DMS53 treated with DMSO at 0.1 percent for 48 hours (cell line): ENCODE measurements at regions not wholly inside any gene's neighbourhood (a gene's known extent, or its start where the extent isn't known, plus 50 kb on each side); places are given as distances from the start of the nearest gene placed in this dataset.
"Not testable (repeated sequence)": the region's sequence is repeated elsewhere in the genome, so short reads cannot be mapped to it uniquely, and the experiment has no call there.

Experiments used
- DNase-seq: peaks from one replicate; lab custom pipeline; 2025; ENCODE audit not compliant: unreplicated experiment; lab: John Stamatoyannopoulos, UW

DNA sequence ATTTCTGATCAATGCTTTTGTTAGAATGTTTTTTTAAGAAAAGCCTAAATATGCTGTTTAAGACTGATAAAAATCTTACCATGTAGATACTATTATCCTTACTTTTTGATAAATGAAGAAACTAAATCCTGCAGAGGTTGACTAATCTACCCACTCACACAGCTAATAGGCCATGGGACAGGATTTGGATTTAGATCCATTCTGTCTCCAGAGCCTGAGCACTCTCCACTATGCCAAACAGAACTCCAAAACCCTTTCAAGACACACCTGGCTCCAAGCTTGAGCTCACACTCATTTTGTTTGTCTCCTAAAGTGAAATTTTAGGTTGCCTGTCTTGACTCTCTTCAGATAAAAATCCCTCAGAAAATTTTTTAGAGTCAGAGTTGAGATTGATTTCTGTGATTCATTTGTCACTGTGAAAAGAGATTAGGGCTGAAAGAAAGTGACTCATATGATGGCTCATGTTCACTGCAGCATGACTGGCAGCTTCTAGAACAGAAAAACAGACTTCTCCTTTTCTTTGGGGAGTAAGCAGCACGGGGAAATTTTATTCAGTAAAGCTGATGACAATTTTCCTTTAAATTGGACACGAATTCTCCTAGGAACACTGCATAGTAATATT is 132.3 kb upstream of the POT1 start:
- no peak for DNase-seq

DNA sequence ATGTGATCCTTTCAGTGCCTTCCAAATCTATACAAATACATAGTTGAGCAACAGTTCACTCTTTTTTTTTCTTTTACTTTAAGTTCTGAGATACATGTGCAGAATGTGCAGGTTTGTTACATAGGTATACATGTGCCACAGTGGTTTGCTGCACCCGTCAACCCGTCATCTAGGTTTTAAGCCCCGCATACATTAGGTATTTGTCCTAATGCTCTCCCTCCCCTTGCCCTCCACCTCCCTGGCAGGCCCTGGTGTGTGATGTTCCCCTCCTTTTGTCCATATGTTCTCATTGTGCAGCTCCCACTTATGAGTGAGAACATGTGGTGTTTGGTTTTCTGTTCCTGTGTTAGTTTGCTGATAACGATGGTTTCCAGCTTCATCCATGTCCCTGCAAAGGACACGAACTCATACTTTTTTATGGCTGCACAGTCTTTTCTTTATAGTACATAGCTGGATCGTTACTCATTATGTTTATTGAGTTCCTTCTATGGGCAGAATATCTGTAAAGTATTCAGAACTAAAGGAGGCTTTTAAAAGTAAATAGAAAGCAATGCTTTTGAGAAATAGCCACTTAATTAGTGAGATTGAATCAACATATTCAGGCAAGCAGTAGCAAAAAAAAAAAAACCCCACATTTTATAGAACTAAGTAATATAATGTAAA is 131.6 kb upstream of the POT1 start:
- DNase-seq: not testable (repeated sequence)

DNA sequence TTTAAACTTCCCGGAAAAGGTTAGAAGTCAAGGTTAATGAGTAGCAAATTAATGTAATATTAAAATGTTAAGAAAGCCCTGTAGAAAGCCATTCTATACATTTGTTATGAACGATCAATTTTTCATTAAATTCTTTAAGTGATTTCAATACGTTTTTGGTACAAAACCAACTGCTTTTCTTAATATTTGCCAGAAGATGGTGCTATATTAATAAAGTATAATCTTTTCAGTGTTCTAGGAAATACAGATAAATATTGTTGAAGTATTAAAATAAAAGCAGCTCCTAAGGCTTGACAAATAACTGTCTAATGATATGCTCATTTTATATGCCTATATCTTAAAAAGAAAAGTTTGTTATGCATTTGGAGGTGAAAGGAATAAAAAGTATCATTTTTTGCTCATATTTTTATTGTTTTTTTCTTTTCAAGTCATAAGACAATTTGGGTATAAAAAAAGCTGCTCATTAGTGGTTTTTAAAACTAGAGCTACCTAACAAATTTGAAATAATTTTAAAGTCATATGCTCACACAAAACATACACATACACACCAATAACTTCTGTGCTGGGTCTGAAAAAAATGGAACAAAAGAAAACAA is 130.3 kb upstream of the POT1 start:
- DNase-seq: peak; percentile 77

DNA sequence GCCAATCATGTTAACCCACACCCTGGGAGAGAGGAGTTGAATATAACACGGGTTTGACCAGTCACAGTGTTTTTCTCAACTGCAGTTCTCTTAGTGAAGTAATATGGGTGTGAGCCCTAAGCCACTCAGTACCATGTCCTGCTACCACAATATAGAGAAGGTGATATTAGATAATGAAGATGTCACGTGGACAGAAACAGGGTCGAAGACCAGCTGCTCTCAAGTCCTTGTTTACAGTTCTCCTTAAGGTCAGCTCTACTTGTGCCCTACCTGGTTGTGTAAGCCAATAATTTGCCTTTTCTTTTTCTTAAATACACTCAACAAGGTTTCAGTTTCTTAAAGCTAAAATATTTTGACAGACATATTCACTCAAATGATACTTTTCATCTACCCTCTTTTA is 128.3 kb upstream of the POT1 start:
- peak; percentile 58 for DNase-seq

DNA sequence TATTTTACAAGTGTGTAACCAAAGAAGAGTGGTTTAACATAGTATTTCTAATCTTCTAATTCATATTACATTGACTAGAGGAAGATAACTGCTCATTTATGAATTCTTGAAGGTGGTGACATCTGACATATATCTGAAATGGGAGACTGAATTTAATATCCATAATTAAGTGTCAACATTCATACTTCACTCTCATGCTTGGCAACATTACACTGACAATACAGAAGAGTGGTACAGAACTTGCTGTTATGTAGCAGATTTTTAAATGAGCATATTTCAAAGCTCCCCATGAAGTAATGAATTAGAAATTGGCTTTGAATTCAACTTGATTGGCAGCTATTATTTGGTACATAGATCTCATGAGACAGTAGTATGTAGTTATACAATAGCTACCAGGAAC is 125.8 kb upstream of the POT1 start:
- no peak for DNase-seq

DNA sequence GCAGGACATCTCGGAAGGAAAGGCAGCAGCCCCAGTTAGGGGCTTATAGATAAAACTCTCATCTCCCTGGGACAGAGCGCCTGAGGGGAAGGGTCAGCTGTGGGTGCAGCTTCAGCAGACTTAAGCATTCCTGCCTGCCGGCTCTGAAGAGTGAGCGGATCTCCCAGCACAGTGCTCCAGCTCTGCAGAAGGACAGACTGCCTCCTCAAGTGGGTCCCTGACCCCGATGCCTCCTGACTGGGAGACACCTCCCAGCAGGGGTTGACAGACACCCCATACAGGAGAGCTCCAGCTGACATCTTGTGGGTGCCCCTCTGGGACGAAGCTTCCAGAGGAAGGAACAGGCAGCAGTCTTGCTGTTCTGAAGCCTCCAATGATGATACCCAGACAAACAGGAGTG is 117.1 kb upstream of the POT1 start:
- DNase-seq: no peak

DNA sequence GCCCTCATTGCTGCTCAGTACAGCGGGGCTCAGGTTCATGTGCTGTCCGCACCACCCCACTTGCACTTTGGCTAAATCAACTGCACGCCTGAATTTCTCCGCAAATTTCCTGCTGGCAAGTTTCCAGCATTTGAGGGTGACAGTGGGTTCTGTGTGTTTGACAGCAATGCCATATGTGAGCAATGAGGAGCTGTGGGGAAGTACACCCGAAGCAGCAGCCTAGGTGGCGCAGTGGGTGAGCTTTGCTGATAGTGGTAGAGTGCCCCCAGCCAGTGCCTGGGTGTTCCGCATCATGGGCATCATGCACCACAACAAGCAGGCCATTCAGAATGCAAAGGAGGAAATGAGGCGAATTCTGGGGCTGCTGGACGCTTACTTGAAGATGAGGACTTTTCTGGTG is 103.9 kb upstream of the POT1 start:
- DNase-seq: peak; percentile 94

DNA sequence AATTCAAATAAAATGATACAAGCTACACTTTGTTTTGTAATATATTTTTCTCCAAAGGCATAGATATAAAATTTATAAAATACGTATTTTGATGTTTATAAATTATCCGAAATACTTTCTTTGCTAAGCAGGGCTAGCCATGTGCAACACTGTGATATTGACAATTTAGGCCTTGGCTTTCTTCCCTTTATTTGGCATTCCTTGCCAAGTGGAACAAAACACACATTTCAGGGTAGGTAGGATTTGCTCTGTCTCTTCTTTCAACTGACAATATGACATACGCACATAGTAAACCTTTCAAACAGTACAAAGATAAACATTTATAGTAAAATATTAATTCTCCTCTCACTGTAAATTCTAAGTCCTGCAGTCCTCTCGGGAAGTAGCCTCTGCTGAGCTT is 103.3 kb upstream of the POT1 start:
- DNase-seq: peak; percentile 45

DNA sequence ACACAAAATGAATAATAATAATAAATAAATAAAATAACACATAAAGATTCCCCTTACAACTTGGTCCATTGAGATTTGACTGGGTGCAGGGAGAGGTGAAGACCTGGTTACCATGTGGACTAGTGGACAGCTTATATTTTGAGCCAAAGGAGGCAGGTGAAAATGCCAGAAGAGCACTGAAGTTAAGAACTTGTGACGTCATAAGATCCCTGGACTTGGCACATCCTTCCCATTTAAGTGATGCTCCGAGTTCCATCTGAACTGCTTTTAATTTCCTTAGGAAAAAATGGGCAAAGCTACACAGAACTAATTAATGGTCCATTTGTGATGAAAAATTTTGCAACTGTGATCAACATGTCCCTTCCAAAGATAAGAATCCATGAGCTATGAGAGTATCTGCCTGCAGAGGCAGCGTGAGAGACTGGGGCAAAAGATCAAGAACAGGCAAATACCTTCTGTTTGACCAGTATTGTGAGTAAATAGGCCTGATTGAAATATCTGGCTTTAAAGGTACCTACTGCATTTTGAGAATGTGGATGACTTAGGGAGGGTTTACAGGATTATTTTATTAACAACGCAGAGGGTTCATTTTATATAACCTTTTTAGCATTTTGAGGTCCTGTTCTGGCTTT is 101.2 kb upstream of the POT1 start:
- no peak for DNase-seq

DNA sequence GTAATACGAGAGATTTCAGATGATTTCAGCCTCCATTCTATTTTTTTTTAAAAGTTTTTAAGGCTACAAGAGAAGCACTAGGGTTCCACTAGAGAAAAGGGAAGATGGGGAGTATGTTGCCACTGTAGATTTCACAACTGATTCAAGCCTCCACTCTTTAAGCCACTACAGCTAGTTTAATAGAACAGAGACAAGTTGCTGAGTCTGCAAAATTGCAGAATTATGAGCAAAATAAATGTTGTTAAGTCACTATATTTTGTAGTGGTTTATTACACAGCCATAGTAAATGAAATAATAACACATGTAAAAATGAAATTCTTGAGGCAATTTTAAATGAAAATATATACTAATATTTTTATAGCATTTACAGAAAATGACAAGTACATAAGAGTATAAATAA is 96.0 kb upstream of the POT1 start:
- DNase-seq: no peak

DNA sequence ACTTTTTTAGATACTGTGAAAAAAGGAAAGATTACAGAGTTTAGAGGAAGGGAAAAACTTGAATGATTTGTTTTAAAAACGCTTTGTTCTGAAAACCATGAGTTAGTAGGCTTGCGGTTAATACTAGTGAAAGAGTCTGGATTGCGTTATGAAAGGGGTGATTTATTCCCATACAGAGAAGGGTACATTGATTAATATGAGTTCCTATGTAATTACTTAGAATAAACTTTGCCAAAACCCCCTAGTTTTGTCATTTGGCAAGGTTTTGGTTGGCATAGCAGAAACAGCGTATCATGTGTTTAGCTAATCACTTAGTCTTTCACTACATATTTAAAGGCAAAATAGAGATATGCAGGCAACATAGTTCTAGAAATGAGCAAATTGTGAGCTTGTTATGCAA is 91.2 kb upstream of the POT1 start:
- no peak for DNase-seq

DNA sequence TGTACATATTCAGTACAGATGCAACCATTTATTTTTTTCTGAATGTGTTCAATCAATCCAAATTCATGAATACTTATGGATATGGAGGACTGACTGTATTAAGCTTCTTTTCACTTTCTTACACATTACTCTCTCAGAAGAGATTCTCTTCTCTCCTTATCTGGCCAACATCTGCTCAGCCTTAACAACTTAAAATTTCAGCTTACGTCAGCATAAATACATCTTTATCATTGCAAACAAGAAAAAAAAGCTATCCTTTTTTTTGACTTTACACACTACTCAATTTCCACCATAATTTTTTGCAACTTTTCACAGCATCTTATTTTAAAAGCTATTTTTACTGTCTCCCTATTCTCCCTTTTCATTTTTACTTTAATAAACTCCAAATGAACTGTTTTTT is 80.9 kb upstream of the POT1 start:
- no peak for DNase-seq

DNA sequence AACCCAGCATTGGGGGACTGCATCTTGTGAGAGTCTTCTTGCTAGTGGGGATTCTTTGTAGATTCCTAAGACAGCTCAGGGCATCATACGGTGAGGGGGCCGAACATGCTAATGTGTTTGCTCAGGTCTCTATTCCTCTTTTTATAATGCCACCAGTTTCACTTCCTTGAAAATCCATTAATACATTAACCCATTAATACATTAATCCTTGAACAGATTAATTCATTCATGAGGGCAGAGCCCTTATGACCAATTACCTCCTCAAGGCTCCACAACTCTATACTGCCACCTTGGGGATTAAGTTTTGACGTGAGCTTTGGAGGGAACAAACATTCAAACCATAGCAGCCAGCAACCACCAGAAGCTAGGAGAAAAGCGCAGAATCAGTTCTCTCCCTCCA is 67.2 kb upstream of the POT1 start:
- DNase-seq: peak; percentile 14

DNA sequence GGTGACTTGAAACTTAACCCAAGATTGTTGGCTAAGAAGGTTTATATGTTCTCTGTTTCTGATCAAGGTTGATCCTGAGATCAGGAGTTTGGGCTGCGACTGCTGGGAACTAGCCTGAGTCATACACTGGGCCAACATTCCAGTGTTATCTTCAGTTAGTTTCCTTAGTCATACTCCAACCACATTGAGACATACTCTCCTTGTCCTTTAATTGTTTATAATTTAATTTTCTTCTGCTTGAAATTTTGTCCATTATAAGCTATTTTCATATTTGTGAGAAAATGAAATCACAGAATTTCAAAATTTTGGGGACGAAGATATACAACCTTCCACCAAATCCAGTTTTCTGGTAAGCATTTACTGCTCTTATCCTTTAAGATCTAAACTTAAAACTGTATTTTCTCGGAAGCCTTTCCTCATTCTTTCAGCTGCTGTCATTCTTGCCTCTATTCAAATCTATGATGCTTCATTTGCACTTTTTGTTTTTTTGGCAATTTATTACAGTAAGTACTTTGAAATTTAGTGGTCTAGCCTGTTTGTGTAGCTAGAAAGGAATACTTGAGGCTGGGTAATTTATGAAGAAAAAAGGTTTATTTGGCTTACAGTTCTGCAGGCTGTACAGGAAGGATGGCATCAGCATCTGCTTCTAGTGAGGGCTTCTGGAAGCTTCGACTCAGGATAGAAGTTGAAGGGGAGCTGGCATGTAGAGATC is 63.4 kb upstream of the POT1 start:
- no peak for DNase-seq

DNA sequence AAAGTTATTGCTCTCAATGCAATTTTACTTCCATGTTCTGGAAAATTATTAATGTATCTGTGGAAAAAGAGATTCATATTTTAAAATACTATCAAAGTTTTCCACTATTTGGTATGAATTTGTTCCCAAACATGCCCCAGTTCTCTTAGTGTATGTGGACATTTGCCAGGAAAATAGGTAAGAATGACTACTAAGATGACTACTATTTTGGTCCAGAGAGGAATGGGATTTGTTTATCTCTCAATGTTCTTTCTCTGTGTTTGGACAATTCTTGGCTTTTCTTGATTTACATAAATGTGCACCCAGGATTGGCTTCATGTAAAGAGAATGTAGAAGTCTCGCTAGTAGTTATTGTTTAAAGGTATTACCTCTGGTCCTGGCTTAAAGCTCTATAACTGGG is 60.3 kb upstream of the POT1 start:
- no peak for DNase-seq
